CD4-positive, alpha-beta T cell treated with Interleukin-4 for 4 hours (primary cell): ENCODE measurements at regions not wholly inside any gene's neighbourhood (a gene's known extent, or its start where the extent isn't known, plus 50 kb on each side); places are given as distances from the start of the nearest gene placed in this dataset.

Experiments
- DNase-seq: peaks from one replicate; pipeline ENCODE4 v3.0.0-alpha.2; 2020

DNA sequence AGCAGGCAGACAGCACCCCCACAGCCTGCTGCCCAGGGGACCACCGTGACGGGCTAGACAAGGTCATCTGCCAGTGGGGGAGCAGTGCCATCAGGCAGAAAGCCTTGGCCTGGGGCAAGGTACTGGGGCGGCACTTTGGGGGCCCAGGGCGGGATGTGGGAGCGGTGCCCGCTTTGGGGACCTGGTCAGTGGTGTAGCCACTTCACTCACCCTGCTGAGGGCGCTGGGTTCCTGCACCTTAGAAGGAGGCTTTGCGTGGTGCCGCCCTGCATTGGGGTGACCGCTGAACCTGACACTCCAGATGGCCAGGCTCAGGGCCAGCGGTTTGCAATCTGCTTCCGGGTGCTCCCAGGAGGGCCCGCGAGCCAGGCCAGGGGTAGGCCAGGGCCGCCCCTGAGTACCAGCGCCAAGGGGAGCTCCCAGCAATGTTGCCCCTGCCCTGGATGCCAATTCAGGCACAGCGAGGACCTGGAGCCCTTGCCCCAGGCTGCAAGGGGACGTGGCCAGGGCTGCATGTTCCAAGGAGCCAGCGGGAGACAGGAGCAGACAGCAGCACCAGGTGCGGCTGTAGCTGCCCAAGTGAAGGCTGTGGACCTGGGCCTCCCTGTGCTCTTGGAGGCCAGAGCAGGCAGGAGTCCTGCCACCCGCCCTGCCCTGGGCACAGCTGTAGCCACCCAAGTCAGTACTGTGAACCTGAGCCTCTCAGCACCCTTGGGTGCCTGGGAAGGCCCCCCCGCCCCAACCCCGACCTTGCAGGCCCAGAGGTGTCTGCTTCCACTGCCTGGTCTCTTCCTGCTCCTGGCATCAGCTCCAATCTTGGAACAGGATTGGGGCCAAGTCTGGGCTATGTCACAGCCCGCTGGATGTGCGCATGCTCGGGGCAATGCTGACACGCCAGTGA lies 550.7 kb downstream of the SLC6A15 start:
- no peak for DNase-seq

DNA sequence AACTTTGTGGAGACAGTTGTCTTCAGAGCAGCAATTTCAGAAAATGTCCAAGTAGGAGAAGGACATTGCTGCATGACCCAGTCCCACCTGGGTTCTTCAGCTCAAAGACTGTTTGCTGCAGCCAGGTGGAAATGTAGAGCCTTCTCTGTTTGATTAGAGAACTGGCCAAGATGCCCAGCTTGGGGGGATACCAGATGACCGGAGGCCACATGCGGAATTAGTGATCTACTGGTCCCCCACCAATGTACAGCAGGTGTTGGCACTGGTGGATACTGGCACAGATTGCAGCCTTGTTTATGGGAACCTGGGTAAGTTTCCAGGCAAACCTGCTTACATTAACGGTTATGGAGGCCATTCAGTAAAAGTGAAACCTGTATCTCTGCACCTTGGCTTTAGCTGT lies 555.3 kb downstream of the SLC6A15 start:
- DNase-seq = no peak

DNA sequence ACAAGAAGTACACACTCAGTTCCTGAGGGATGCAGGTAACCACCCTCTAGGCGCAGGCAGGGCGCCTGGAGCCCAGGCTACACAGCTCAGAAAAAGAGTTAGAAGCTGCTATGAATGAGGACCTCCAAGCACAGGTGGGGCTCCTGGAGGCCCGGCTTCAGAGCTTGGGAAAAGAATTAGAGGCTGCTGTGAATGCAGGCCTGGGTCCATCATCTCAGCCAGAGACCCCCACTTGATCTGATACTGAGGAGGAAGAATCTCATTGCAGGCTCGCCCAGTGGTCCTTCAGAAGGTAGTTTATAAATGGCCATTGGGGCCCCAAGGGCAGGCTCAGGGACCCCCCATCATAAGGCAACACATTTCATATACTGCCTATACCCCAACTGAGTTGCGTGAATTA lies 556.4 kb downstream of the SLC6A15 start:
- DNase-seq = no peak

DNA sequence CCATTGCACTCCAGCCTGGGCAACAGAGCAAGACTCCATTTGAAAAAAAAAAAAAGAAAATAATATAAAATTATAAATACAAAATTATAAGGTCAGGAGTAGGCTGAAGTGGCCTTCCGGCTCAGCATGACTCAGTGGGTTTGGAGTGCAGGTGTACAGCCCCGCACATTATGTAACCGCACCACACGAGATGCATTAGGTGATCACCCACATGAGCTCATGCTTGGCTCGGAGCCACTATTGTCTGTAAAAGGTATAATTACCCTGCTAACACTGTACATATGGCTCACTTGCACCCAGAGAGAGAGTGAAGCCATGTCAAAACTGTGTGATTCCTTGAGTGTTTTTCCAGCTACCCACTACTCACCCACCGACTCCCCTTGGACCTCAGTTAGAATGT lies 557.0 kb downstream of the SLC6A15 start:
- no peak for DNase-seq

DNA sequence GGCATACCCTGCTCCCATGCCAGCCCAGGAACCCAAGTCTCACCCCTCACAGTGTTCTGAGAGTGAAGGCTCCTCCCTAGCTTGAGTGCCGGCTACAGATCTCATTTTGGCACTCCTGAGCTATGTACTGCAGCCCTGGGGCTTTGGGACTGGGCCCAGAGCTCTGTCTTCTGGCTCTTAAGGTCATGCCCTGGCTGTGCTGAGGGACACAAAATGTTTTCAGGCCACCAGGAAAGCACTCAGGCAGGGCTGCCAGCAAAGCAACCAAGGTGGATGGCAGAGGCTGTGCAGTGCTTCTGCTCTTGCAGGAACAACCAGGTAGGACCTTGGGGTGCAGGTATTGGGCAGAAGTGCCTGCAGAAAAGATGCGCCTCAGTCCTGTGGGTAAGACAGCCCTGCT lies 564.0 kb downstream of the SLC6A15 start:
- no peak for DNase-seq

DNA sequence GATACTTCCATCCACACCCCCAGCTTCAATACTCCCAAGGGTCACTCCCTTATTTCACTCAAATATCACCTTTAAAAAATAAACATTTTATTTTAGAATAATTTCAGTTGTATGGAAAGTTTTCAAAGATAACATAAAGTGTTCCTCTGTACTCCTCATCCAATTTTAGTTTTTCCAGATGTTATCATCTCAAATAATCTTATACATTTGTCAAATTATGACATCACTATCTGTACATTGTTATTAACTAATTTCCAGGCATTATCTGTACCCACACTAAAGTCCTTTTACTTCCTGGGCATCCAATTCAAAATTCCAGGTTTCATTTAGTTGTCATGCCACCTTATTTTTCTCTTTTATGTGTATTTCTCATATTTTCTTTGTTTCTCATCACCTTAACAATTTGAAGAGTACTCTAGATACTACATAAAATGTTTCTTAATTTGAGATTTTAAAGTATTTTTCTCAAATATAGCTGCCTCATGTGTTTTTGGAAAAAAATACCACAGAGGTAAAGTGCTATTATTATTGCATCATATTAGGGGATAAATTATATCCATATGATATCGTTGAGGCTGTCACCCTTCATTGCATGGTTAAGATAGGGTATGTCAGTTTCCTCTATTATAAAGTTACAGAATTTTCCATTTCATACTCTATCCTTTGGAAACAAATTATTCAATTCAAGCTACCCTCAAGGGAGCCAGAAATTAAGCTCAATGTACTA lies 571.0 kb downstream of the SLC6A15 start:
- DNase-seq = no peak

DNA sequence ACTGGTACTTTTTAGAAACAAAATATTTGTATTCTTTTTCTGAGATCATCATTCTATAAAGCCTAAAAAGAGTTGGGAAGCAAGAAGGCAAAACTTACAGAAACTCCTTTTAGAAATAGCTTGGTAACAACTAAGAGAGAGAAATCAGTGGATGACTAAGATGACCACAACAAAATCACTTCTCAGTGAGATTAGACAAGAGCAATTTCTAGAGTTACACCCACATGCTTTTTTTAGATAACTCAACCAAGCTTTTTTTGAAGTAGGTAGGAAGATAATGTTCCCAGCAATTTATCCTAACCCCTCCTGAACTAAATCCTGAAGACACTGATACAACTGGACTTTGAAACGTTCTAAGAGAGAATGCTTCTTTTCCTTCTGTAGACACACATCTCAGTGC lies 576.4 kb downstream of the SLC6A15 start:
- DNase-seq = no peak

DNA sequence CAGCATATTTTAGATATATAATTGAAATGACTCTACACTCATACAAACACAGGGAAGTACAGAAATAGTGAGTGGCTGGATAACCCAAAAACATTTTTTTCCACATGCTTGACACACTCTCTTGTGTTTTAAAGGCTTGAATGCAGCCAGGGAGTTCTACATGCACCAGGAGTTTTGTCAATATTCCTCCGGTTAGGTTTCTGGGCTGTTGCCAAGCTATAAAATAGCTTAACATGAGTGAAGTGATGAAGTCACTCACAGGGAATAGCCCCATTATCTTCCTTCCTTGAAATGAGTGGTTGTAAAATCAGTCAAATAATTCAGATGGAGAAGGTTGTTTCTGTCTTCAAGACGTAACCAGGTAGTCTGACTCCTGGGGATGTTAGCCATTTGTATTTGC lies 582.7 kb downstream of the SLC6A15 start:
- no peak for DNase-seq

DNA sequence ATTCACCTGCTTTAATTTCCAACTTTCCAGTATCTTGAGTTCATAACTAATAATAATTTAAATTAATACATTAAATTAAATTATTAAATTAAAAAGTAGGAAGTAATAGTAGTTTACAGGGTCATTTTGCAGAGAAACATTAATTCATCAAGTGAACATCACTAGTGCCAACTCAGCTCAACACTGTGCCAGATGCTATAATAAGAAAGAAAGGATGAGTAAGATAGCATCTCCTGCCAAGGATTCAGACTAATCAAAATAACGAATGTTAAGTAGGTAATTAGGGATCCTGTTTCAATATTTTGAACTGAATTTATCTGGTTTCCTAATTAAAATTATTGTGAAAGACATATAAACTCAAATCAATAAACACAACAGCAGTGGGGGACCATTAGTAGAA lies 596.7 kb downstream of the SLC6A15 start:
- DNase-seq = no peak

DNA sequence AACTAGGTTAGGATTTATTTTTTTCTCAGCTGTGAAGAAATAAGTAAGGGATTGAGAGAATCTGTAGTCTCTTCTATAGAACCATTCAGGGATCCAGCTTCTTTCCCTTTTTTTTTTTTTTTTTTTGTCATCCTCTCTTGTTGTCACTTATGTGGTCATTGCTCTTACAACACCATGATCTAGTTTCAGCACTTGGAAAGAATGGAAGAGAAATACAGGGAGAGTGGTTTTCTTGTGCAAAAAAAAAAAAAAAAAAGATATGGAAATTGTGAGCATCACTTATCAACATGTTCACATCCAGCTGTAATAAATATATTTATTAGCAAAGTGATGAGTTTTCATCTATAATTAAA lies 599.3 kb downstream of the SLC6A15 start:
- no peak for DNase-seq

DNA sequence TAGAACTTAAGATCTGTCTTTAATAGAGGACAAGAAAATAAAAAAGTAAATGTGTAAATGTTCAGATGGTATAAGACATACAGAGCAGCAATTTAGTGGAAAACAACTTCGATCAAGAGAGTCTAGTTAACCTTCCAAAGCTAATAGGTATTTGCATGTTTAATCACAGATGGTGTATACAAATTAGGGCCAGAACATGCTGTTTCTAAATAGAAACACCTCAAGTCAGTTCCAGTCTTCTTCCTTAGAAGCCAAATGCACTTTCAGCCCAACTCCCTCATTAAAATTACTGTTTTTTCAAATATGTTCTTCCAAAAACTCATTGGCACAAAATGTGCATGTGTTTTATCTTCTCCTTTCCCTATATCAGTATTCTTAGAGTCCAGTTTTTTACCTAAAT lies 604.4 kb downstream of the SLC6A15 start:
- DNase-seq = no peak

DNA sequence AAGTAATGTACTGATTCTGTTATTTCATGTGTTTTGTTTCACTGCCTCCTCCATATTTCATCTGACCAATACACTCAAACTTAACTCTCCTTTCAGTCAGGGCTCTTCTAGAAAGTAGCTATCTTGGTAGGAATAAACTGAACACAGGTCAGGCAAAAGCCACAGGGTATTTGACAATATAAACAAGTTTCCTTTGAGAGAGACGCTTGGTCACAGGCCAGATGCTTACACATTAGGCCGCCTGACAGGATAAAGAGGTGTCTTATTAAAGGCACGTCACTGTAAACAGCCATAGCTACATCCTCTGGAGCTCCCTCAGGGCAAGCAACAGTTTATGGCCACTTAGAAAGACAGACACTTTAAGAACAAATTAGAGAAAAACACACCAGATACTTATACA lies 607.5 kb downstream of the SLC6A15 start:
- DNase-seq = no peak

DNA sequence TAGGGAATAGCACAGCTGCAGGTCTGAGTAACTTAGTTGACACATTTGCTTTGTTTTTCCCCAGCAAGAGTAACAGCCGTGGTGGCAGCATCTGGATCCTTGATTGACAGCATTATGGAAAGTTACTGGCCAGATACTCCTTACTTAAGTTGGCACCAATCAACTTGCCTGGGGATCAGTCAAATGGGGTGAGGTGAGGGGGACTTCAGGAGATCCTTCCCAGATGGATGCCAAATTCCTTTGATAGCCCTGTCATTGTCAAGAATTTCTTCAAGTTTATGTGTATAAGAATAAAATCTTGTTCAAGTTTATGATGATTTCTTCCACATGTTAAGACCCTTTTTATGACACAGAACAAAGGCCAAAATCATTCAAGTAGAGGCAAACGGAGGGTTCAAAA lies 618.4 kb downstream of the SLC6A15 start:
- no peak for DNase-seq

DNA sequence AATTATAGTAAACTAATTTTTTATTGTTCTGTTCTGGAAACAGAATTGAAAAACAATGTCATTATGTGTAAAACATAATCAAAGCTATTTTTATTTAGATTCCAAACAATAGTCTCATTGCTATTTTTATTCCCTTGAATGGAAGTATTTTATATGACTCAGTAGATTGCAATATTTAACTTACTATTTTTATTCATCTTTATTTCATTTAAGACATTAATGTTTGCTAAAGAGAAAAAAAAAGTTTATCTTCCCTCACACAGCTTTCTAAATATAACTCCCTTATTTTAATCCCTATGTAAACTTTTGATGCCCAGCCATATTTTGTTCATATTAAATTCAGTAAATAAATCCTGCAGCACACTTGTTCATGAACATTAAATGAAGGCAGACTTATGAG lies 622.4 kb downstream of the SLC6A15 start:
- DNase-seq = no peak

DNA sequence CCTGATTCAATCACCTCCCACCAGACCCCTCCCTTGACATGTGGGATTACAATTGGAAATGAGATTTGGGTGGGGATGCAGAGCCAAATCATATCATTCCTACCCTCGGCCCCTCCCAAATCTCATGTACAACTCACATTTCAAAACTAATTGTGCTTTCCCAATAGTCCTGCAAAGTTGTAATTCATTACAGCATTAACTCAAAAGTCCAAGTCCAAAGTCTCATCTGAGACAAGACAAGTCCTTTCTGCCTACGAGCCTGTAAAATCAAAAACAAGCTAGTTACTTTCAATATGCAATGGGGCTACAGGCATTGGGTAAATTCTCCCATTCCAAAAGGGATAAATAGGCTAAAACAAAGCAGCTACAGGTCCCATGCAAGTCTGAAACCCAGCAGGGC lies 634.6 kb downstream of the SLC6A15 start:
- no peak for DNase-seq

DNA sequence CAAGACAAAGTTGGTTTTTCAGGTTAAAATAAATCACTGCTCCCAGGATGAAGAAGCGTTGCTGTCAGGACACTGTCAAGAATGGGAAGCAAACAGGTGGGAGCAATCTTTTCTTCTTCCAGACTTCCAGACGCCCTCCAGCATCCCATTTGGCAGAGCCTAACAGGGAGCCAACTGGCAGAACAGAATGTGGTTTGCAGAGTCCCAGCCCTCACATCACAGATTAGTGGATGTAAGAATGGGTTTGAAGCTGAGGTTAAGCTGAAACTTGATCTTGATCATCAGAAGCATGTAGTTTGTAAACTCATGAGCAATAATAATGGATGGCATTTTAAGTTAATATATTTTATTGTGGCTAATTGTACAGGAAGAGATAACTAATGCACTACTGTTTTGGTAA lies 636.4 kb downstream of the SLC6A15 start:
- DNase-seq = no peak

DNA sequence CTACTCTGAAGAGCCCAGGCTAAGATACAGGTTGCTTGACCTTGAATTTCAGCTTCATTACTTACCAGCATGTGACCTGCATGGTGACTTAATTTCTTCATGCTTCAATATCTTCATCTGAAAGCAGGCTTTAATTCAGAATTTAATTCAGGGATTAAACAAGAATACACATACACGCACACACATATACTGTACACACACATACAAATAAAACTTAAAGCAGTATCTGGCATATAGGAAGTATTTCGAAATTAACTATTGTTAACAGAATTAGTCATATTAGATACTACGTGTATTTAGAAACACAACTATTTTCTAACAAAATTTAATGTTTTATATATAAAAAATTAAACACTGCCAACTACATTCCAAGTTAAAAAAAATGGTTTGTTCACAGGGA lies 640.3 kb downstream of the SLC6A15 start:
- DNase-seq = no peak

DNA sequence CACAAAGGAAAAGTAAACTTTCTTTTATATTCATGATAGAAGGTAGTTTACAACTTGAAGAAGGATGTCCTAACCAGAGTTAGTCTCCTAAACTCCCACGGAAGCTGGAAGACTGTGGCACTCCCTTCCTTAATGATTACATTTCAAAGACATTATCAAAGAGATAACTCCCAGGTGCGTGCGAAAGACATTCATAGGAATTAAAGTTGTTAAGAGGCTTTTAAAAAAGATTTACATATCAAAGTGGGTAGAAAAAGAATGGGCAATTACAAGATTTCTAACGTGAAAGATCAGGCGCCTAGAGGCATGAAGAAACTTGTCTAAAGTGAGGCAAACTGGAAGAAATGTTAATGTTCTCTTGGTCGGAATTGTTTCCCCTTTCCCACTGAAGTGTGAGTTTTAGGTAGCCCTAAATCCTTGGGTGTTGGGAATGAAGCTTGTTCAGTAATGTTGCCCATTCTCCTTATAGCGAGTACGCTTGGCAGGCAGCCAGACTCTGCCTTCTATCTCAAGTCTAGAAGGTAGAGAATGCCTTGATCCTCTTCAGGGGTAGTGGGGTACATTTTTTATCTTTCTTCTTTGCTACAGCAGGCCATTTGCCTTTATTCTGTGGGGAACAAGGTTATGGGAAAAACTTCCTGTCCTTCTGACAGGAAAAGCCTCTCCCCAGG lies 642.0 kb downstream of the SLC6A15 start:
- no peak for DNase-seq

DNA sequence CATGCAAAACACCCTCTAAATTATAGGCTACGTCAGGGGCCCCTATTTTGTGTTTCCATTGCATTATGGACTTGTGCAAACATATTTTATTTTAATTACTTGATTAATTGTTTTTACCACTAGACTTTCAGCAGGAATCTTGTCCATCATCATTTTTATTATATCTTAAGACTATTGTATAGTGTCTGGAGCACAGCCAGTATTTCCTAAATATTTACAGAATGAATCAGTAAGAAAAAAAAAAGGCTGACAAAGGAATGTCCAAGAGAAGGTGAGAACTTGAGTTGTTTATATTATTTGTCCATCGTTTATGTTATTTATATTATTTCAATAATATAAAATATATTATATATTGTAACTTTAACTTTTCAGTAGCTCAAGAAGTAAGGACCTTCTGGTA lies 664.7 kb downstream of the SLC6A15 start:
- DNase-seq = no peak

DNA sequence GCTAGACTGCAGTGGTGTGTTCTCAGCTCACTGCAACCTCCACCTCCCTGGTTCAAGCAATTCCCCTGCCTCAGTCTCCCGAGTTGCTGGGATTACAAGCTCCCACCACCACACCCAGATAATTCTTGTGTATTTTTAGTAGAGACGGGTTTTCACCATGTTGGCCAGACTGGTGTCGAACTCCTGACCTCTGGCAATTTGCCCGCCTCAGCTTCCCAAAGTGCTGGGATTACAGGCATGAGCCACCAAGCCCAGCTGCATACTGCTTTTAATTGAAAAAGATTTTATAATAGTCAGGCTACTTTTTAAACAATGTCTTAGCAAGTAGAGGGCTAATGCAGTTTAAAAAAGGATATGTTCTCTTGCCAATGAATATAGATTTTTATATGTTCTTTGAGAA lies 668.9 kb downstream of the SLC6A15 start:
- no peak for DNase-seq

DNA sequence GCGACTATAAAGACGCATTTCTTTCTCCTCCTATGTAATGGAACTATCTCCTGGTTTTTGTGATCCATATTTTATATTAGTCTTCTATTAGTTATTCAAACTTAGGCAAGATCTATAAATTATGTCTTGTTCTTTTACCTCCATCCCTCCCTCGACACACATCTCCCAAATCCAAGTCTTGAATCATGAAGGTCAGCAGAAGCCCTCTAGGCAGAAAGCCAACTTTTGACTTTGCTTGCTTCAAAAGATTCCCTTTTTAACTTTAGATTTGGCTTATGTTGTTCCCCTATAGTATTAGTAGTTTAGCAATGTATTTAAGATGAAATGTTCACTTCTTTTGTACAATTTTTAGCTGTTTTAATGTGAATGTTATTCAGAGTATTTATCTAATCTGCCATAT lies 689.8 kb downstream of the SLC6A15 start:
- DNase-seq = no peak

DNA sequence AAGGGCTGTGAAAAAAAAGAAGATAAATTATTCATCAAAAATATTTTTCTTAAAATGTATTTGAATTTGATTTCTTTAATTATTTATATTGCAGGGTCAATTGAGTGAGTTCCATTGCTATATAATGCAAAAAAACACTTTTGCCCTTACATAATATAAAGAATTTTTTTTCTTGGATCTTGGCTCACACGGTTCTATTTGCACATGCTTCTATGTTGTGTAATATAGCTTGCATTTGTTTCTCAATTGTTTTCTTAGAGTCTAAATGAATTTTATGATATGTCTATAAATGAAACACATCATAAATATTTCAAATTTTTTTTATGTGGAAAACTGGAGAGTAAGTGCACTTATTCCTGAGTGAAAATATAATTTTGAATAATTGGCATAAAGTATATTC lies 694.2 kb downstream of the SLC6A15 start:
- DNase-seq = no peak

DNA sequence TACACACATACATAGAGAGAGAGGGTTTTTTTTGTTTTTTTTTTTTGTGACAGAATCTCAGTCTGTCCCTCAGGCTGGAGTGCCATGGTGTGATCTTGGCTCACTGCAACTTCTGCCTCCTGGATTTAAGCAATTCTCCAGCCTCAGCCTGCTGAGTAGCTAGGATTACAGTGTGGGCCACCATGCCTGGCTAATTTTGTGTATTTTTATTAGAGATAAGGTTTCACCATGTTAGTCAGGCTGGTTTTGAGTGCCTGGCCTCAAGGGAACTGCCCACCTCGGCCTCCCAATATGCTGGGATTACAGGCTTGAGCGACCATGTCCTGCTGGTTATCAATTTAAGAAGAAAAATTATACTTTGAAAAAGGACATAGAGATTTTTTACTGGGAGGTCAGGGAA lies 710.6 kb downstream of the SLC6A15 start:
- no peak for DNase-seq

DNA sequence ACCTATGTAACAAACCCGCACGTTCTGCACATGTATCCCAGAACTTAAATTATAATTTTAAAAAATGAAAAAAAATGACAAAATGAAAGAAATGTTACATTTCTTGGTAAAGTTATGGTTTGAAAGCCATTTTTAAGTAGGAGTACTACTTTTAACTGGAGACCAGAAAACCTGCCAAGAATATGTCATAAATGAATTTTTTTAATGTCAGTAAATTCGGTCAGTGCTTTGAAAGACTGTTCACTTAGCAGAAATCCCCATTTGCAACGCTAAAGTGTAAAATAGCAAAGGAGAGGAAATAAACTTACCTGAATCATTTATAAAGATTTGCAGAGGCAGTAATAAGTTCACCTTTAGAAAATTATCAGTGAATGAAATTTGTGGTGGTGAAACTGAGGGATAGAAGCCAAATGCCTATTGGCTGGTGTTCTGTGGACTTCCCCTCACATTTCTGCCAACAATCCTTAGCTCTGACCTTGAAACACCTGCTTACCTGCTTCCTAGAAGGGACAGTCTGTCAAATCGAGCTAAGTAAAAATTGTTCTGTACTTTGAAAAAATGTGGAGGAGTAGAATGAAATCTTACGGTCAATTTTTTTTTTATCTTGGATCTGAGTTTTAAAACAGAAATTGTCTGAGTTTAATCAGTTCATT lies 714.2 kb downstream of the SLC6A15 start:
- DNase-seq = no peak
